Transverse colon (tissue), 4 donors: ENCODE measurements at regions not wholly inside any gene's neighbourhood (a gene's known extent, or its start where the extent isn't known, plus 50 kb on each side); places are given as distances from the start of the nearest gene placed in this dataset.

ENCODE experiments used
- DNase-seq: peaks from one replicate; pipeline ENCODE4 v3.0.0-alpha.2; 2019
- H3K27ac ChIP-seq, 4 donors: fragments of 200-600 bp; sonication (generic); 2 replicates each; pipeline ENCODE4 v1.5.1; 2016 to 2018; ENCODE audit warnings: inconsistent platforms in 4 of 4
- H3K27me3 ChIP-seq: fragments of 200-600 bp; sonication (generic); 2 replicates; pipeline ENCODE4 v1.5.1; 2017; ENCODE audit warnings: inconsistent platforms
- H3K36me3 ChIP-seq, 4 donors: fragments of 200-600 bp; sonication (generic); 2 replicates each; pipeline ENCODE4 v1.5.1; 2017 to 2019; ENCODE audit warnings: inconsistent platforms in 4 of 4
- H3K4me1 ChIP-seq, 4 donors: fragments of 200-600 bp; sonication (generic); 2 replicates each; pipeline ENCODE4 v1.5.1; 2017 to 2020; ENCODE audit warnings: inconsistent platforms in 4 of 4
- H3K4me3 ChIP-seq, 4 donors: fragments of 200-600 bp; sonication (generic); 1 replicate in 1 of 4; 2 replicates in 3 of 4; pipeline versions ENCODE4 v1.5.1 to v1.6.1; 2017 to 2019; ENCODE audit warnings: inconsistent platforms in 4 of 4
- H3K9me3 ChIP-seq, 2 donors: fragments of 200-600 bp; sonication (generic); 2 replicates each; pipeline ENCODE4 v1.5.1; 2017 to 2019; ENCODE audit warnings: inconsistent platforms in 2 of 2
- EP300 ChIP-seq: sonication (generic); formaldehyde crosslinking; IDR thresholded peaks from one replicate; pipeline ENCODE4 v1.6.1; 2017; ENCODE audit warnings: antibody characterized with exemption, low read depth
- POLR2A ChIP-seq: fragments of 450-650 bp; IDR thresholded peaks from one replicate; pipeline ENCODE4 v1.6.1; 2016; ENCODE audit warnings: antibody characterized with exemption, mild to moderate bottlenecking, moderate library complexity
- POLR2AphosphoS5 ChIP-seq, 3 donors: sonication (generic); formaldehyde crosslinking; IDR thresholded peaks; one replicate each; pipeline ENCODE4 v1.6.1; 2016; ENCODE audit warnings: antibody characterized with exemption in 3 of 3
- WGBS, 2 donors: methylation state at CpG; one replicate each; pipeline ENCODE4 v1.1.5; 2018; ENCODE audit warnings: low coverage in 1 of 2; 5-methylcytosine and 5-hydroxymethylcytosine counted together
- in situ Hi-C, 4 donors: fragments of 200-750 bp; cut with MboI; loops; one replicate each; pipeline versions ENCODE4 v1.15.0 to v1.15.1; 2017; ENCODE audit warnings: low sequenced_read_pairs in 3 of 4, low pct_ligation_motif_present in 1 of 4, low pct_unique_long_range_greater_than_20kb in 1 of 4
- intact Hi-C: fragments of 100-400 bp; cut with DNase I; formaldehyde crosslinking; loops from one replicate; pipeline ENCODE4 v1.15.1; 2023; ENCODE audit warnings: low total_unique reads
- TF ChIP-seq, protein P1 (sequence below), 5 experiments: fragments of 200-600 bp in 3 of 5; fragments of 450-650 bp in 2 of 5; sonication (generic) in 3 of 5; IDR thresholded peaks; 1 replicate in 2 of 5; 2 replicates in 3 of 5; pipeline ENCODE4 v1.5.1; 2016 to 2017; ENCODE audit warnings: antibody characterized with exemption in 5 of 5, inconsistent platforms in 3 of 5, mild to moderate bottlenecking in 2 of 5, moderate library complexity in 1 of 5

DNA sequence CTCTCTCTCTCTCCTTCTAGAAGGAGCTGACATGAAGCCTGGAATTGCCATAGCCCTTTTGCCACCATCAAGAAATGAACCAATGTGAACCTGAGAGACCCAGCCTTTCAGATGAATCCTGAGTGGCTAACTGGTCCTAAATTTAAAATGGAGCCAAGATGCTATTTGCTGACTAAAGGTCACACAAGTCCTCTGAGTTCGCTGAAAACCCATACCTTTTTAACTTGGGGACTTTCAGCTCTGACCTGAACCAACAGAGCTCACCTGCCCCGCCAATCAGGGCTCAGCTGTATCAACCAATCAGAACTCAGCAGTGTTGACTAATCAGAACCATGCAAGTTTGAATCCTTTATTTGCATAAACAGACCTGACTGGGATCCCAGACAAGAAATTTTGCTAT is 70.3 kb upstream of the MDM1 start:
- H3K36me3 ChIP-seq = no peaks in the 10 kb centered on the region
- no peaks in the 10 kb centered on the region for H3K27me3 ChIP-seq
- in situ Hi-C loops (no loop called here), intact Hi-C loops (no loop called here)
- no peak overlapping the region for H3K27ac ChIP-seq
- no peaks in the 10 kb centered on the region for H3K9me3 ChIP-seq
- DNase-seq = no peak
- H3K4me1 ChIP-seq = peaks cover 12 to 34% (median 23%) of the 10 kb centered on the region in 4 donors
- 100% methylated on average over 2 of the region's 2 CpGs for WGBS, 2 donors
- H3K4me3 ChIP-seq = no peak overlapping the region
- TF ChIP-seq POLR2A = no peak
- TF ChIP-seq, protein P1, sequence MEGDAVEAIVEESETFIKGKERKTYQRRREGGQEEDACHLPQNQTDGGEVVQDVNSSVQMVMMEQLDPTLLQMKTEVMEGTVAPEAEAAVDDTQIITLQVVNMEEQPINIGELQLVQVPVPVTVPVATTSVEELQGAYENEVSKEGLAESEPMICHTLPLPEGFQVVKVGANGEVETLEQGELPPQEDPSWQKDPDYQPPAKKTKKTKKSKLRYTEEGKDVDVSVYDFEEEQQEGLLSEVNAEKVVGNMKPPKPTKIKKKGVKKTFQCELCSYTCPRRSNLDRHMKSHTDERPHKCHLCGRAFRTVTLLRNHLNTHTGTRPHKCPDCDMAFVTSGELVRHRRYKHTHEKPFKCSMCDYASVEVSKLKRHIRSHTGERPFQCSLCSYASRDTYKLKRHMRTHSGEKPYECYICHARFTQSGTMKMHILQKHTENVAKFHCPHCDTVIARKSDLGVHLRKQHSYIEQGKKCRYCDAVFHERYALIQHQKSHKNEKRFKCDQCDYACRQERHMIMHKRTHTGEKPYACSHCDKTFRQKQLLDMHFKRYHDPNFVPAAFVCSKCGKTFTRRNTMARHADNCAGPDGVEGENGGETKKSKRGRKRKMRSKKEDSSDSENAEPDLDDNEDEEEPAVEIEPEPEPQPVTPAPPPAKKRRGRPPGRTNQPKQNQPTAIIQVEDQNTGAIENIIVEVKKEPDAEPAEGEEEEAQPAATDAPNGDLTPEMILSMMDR (IDR thresholded peaks at IDR 0.05) = no peak
- no peak for TF ChIP-seq POLR2AphosphoS5 (IDR thresholded peaks at IDR 0.05)
- TF ChIP-seq EP300 = no peak

DNA sequence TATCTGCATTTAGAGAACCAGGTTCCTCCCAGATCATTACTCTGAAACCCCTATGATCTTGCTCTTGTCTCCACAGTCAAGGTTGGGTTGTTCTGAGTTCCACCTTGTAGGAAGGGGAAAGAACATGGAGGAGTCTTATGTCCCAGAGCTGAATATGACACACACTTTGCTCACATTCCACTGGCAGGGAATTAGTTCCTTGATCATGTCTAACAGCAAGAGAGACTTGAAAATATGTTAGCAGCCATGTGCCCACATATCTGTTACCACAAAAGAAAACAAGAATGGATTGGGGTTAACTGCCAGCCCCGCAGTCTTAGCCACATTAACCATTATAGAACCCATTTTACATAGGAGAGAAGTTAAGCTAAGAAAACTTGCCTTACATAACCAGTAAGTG is 71.1 kb upstream of the MDM1 start:
- Histone ChIP-seq H3K4me3 (no peak overlapping the region), H3K9me3 (no peaks in the 10 kb centered on the region), H3K4me1 (peaks cover 12 to 34% (median 23%) of the 10 kb centered on the region in 4 donors), H3K36me3 (no peaks in the 10 kb centered on the region), H3K27ac (no peak overlapping the region), H3K27me3 (no peaks in the 10 kb centered on the region)
- in situ Hi-C loops = no loop called here
- intact Hi-C loops = no loop called here
- TF ChIP-seq POLR2A = no peak
- no peak for TF ChIP-seq POLR2AphosphoS5 (IDR thresholded peaks at IDR 0.05)
- no peak for TF ChIP-seq EP300
- TF ChIP-seq, protein P1 (IDR thresholded peaks at IDR 0.05) = no peak
- no peak for DNase-seq
- 77 to 80% methylated on average over 1 of the region's 1 CpG for WGBS, 2 donors

DNA sequence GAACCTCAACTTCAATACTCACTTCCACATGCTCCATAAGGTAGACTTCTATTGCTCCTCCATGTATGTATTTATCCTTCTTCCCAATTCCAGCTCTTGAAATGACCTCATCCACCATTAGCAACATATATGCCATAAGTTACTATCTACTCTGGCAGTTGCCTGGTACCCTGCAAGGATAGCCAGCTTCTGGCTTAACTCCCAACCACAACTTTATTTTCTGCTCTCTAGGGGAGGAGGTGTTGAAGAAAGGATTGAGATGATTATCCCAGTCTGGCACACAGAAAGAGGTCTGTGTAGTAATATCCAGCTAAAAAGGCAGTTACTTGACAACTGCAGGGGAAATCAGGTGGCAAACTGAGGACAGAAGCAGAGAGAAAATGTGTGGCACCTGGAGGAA is 71.5 kb upstream of the MDM1 start:
- Histone ChIP-seq H3K27ac (no peak overlapping the region), H3K9me3 (no peaks in the 10 kb centered on the region), H3K4me1 (peaks cover 12 to 34% (median 23%) of the 10 kb centered on the region in 4 donors), H3K4me3 (no peak overlapping the region), H3K36me3 (no peaks in the 10 kb centered on the region), H3K27me3 (no peaks in the 10 kb centered on the region)
- intact Hi-C loops (no loop called here), in situ Hi-C loops (no loop called here)
- TF ChIP-seq POLR2A = no peak
- TF ChIP-seq POLR2AphosphoS5 (IDR thresholded peaks at IDR 0.05) = no peak
- no peak for TF ChIP-seq EP300
- TF ChIP-seq, protein P1 (IDR thresholded peaks at IDR 0.05) = no peak
- DNase-seq = no peak

DNA sequence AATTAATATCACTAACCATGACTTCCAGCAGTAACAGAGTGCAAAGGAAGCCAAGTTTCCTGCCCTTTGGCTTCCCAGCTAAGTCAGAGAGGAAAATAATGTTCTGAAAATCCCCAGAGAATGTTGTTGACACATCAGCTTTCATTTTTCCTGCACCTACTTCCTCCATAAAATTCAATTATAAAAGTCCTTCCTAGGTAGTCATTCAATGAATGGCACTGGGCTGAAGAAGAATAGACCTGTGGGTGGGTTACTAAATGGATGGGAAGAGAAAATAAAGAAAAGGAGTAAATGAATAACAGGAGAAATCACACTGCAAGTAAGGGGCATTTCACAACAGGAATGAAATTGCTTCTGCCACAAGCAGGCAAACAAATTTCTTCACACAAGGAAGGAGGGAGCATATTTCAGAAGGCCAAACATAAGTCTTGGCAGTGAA is 73.2 kb upstream of the MDM1 start:
- peak overlapping the region; percentile 83 to 92 (median 89) for H3K27ac ChIP-seq
- H3K9me3 ChIP-seq = no peaks in the 10 kb centered on the region
- TF ChIP-seq POLR2AphosphoS5 (IDR thresholded peaks at IDR 0.05) (peak in 1 of 3 donors; percentile 18), EP300 (no peak), POLR2A (peak; percentile 7)
- TF ChIP-seq, protein P1 (IDR thresholded peaks at IDR 0.05) = no peak
- intact Hi-C loops (no loop called here), in situ Hi-C loops (no loop called here)
- no peak overlapping the region for H3K4me3 ChIP-seq
- no peak for DNase-seq
- no peaks in the 10 kb centered on the region for H3K27me3 ChIP-seq
- no peaks in the 10 kb centered on the region for H3K36me3 ChIP-seq
- H3K4me1 ChIP-seq = peaks cover 12 to 37% (median 23%) of the 10 kb centered on the region in 4 donors
